Activated CD4-positive, alpha-beta T cell treated with anti-CD3 and anti-CD28 coated beads, Interleukin-2, amount 50 U/mL, for 16 hours (primary cell): ENCODE measurements at regions not wholly inside any gene's neighbourhood (a gene's known extent, or its start where the extent isn't known, plus 50 kb on each side); places are given as distances from the start of the nearest gene placed in this dataset.
"Not testable (repeated sequence)": the region's sequence is repeated elsewhere in the genome, so short reads cannot be mapped to it uniquely, and the experiment has no call there.

ENCODE experiments used
- DNase-seq: peaks from one replicate; pipeline ENCODE4 v3.0.0-alpha.2; 2020

GRCh38 chr6:8855411-8855810 lies 420.1 kb upstream of the SLC35B3 start:
- no peak for DNase-seq

- no peak for DNase-seq
Measured at GRCh38 chr6:8852332-8852731, 417.0 kb upstream of the SLC35B3 start.

GRCh38 chr6:8846680-8847079 lies 411.3 kb upstream of the SLC35B3 start:
- not testable (repeated sequence) for DNase-seq

GRCh38 chr6:8845690-8846089 lies 410.3 kb upstream of the SLC35B3 start:
- no peak for DNase-seq

- no peak for DNase-seq
Measured at GRCh38 chr6:8844968-8845367, 409.6 kb upstream of the SLC35B3 start.

GRCh38 chr6:8839626-8840025 lies 404.3 kb upstream of the SLC35B3 start:
- DNase-seq = no peak

- DNase-seq = no peak
Measured at GRCh38 chr6:8837343-8837742, 402.0 kb upstream of the SLC35B3 start.

GRCh38 chr6:8832695-8833094 lies 397.4 kb upstream of the SLC35B3 start:
- DNase-seq = not testable (repeated sequence)

GRCh38 chr6:8831366-8832152 lies 396.2 kb upstream of the SLC35B3 start:
- no peak for DNase-seq

GRCh38 chr6:8830794-8831193 lies 395.4 kb upstream of the SLC35B3 start:
- DNase-seq = no peak

GRCh38 chr6:8829796-8830195 lies 394.5 kb upstream of the SLC35B3 start:
- DNase-seq = no peak

- no peak for DNase-seq
Measured at GRCh38 chr6:8829296-8829695, 394.0 kb upstream of the SLC35B3 start.

GRCh38 chr6:8828376-8828775 lies 393.0 kb upstream of the SLC35B3 start:
- no peak for DNase-seq

- DNase-seq = no peak
Measured at GRCh38 chr6:8825726-8826125, 390.4 kb upstream of the SLC35B3 start.

- no peak for DNase-seq
Measured at GRCh38 chr6:8821981-8822381, 386.6 kb upstream of the SLC35B3 start.

- no peak for DNase-seq
Measured at GRCh38 chr6:8820313-8820712, 385.0 kb upstream of the SLC35B3 start.

GRCh38 chr6:8819446-8819845 lies 384.1 kb upstream of the SLC35B3 start:
- DNase-seq = no peak

GRCh38 chr6:8814440-8815000 lies 379.2 kb upstream of the SLC35B3 start:
- DNase-seq = no peak

- no peak for DNase-seq
Measured at GRCh38 chr6:8810325-8810724, 375.0 kb upstream of the SLC35B3 start.

- DNase-seq = no peak
Measured at GRCh38 chr6:8809662-8810061, 374.3 kb upstream of the SLC35B3 start.

- no peak for DNase-seq
Measured at GRCh38 chr6:8803181-8803760, 367.9 kb upstream of the SLC35B3 start.

GRCh38 chr6:8802397-8802796 lies 367.1 kb upstream of the SLC35B3 start:
- DNase-seq = not testable (repeated sequence)

GRCh38 chr6:8794420-8794819 lies 359.1 kb upstream of the SLC35B3 start:
- DNase-seq = no peak

- no peak for DNase-seq
Measured at GRCh38 chr6:8789878-8790277, 354.5 kb upstream of the SLC35B3 start.
